HG03060 (cell line): ENCODE measurements at regions not wholly inside any gene's neighbourhood (a gene's known extent, or its start where the extent isn't known, plus 50 kb on each side); places are given as distances from the start of the nearest gene placed in this dataset.

Experiments
- ATAC-seq: cut with Tn5 transposase; IDR thresholded peaks from one replicate; pipeline ENCODE4 v1.9.1; 2021; ENCODE audit warnings: low read depth, moderate number of reproducible peaks; ENCODE audit not compliant: unreplicated experiment

DNA sequence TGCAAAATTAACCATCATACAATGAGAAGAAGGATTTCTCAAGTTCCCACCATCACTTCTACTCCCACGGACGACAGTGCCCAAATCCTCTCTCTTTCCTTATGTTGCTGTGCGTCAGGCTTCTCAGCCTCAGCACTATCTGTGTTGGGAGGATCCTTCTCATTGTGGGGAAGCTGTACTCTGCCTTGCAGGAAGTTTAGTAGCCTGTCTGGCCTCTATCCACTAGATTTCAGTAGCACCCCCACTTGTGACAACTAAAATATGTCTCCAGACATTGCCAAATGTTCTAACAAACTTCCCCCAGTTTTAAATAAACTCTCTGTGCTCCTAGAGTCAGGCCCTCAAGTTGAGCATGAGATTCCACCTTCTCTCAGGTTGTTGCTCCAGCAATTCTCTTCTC lies 545.9 kb upstream of the ZFP42 start:
- ATAC-seq = no peak

DNA sequence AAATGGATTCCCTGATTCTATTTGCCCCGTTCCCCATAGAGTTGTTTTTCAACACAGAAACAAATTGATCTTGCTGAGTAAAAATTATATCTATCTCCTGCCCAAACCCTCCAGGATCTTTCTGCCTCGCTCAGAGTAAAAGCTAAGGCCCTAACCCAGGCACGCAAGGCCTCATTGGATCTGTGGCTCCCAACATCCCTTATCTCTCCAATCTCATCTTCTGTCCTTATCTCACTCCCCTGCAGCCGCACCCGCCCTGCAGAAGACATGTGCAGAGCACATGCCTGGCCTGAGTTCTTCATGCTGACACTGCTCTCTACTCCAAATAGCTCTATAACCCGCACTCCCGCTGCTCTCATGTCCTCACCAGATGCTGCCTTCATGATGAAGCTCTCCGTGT lies 543.8 kb upstream of the ZFP42 start:
- no peak for ATAC-seq

DNA sequence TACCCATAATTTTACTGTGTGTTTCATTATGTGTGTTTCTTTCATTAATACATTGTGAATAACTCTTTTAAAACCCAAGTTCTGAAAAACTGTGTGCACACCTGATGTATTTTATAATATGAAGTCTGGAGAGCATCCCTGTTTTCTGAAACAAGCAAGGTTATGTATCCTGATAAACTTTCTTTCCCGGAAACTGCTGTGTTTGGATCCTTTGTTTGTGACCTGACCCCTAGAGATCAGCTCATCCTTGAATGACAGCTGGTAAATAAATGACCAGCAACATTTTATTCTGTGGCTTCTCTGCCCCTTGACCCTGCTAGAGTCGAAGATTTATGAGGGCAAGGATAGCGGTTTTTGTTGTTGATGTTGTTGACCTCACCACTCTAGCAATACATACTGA lies 535.6 kb upstream of the ZFP42 start:
- no peak for ATAC-seq

DNA sequence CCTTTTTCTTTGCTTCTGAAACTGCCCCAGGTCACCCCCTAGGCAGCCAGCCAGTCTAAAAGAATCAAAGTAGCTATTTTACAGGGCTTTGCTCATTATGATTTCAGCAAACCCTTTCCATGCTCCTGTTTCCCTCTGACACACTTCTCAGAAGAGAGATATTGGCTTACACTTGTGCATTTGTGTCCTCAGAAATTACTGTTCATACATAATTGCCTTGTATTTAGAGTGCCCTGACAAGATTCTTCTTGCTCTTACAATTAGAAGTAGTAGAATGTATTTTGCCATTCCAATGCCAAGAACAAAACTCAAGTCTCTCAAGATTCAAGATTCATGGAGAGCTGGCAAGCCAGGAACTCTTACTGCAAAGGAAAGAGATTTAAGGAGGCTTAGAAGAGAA lies 531.0 kb upstream of the ZFP42 start:
- ATAC-seq = no peak

DNA sequence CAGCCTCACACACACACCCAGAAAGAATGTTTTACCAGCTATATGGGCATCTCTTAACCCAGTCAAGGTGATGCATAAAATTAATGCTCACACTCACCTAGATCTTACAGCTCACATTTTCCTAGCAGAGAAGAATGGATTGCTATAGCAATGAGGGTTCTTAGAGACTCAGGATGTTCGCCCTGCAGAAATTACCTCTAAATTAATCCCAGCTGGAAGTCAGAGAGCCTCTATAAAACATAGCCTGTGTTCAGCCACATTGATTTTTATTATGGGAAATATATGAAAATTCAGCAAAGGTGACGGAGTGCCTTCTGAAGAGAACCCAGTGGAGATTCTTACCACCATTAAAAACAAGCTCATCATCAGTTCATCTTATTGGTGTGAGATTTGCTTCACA lies 528.3 kb upstream of the ZFP42 start:
- no peak for ATAC-seq

DNA sequence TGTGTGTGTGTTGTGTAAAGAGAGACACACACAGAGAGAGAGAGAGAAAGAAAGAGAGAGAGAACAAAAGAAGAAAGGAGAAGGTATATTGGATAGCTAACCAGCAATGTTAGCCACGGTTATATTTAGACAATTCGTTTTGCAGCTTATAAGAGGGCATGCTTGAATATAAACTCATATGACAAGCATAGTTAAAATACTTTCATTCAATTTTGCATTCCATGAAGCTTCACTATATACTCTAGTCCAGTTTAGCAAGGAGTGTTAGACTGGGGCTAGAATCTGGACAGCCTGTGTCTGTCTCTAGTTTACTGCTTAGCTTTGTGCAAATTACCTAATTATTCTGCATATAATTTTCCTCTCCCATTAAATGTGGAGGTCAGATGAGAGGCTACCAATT lies 525.9 kb upstream of the ZFP42 start:
- no peak for ATAC-seq

DNA sequence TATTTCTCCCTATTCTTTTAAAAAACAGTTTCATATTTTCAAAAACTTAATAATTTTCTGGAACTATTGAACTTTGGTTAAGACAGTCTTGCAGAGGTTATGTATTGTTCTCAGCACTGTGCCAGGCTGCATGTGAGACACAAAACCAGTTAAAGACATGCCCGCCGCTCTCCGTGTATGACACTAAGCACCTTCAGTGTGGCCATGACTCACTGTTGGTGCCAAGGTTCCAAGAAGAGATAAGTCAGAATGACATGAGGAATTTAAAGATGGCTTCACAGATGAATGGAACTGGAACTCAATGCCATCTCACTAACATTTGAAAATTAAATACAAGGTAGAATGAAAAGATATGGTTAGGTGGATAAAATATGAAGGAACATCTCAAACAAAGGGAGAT lies 525.5 kb upstream of the ZFP42 start:
- ATAC-seq = no peak

DNA sequence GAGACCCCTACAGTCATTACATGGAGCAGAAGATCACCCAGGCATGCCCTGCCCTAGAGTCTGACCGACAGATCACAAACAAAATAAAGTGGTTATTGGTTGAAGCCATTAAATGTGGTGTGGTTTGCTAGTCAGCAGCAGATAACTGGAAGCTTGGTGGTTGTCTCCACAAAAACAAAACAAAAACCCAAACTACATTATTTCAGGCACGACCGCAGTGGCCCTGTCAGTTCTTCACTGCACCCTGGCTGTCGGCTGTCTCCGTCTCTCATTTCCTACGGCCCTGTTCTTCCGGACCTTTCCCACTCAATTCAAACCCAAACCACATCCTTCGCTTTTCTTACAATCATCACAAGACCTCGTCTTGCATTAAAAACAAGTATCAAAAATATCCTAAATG lies 521.3 kb upstream of the ZFP42 start:
- no peak for ATAC-seq

DNA sequence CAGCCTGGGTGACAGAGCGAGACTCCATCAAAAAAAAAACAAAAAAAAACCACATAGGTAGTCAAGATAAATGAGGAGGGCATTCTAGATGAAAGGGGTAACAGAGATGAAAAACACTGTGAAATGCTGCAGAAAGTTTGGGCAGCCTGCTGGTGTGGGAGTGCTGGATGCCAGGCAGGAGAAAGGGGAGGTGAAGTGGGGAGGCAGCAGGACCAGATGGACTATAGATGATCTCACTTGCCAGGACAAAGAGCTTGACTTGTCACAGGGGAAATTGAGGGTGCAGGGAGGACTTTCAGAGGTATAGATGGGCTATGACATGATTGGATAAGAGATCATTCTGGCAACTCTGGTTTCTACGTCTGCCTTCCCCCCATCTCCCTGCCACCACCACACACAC lies 519.7 kb upstream of the ZFP42 start:
- no peak for ATAC-seq

DNA sequence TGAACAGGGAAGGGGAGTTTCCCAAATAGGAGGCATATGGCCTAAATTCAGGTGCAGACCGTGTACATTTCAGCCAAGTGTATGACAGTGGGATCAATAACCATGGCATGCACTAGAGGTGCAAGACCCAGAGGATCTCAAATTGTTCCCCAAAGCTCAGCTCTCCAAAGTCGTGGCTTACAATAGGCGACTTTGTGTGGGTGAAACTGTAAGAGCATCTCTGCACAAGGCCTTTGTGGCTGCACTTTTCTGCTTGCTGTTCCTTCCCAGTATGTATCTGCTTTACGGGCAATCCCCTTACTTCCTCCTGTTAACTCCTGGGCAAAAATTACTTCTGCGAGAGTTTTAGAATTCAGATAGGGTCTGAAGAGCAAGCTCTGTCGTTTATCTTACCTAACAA lies 518.3 kb upstream of the ZFP42 start:
- ATAC-seq = no peak

DNA sequence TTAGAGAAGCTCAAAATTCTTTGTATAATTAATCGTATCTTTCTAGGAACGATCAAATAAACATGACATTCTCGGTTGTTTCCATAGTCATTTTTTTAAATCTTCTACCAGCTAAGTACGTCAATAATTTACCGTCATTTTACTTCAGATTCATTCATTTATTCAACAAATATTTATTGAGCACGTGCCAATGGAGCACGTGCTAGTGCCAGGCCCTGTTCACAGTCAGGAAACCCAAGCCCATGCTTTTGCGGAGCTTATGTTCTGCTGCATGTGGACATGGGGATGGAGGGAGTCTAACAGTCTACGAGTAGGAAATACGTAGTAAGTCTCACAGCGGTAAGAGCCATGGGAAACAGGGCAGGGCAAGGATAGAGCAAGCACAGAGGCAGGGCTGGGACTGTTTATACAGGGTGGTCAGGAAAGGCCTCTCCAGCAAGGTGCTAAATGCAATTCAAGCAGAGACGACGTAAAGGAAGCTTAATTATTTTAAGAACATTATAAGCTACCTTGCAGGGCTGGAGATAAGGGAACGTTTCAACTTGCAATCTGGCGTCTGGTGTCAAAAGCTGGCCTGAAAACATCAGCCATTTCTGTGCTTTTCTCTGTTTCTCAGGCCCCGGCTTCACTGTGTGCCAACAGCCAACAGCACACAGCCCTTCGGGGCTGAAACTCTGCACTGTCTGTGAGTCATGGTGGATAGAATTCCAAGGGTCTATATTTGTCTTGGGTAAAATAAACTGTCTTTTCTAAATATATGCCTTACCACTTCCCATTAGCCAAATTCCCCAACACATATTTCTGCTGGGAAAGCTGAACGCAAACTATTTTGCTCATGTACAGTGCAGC lies 517.1 kb upstream of the ZFP42 start:
- no peak for ATAC-seq

DNA sequence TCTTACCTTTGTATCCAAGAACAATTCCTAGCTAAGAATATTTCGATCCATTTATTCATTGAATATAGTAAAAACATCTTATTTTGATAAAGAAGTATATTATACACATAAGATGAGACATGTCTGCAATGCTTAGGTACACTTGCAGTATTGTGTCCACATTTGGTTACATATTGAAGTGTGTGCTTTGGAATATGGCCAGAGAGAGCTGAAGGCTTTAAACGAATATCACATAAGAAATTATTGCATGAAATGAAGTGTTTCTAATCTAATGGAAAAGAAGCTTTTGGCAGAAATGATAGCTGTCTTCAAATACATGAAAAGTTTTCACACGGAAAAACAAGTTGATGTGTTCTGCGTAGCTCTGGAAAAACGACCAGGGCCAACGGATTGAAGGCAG lies 516.1 kb upstream of the ZFP42 start:
- ATAC-seq = no peak

DNA sequence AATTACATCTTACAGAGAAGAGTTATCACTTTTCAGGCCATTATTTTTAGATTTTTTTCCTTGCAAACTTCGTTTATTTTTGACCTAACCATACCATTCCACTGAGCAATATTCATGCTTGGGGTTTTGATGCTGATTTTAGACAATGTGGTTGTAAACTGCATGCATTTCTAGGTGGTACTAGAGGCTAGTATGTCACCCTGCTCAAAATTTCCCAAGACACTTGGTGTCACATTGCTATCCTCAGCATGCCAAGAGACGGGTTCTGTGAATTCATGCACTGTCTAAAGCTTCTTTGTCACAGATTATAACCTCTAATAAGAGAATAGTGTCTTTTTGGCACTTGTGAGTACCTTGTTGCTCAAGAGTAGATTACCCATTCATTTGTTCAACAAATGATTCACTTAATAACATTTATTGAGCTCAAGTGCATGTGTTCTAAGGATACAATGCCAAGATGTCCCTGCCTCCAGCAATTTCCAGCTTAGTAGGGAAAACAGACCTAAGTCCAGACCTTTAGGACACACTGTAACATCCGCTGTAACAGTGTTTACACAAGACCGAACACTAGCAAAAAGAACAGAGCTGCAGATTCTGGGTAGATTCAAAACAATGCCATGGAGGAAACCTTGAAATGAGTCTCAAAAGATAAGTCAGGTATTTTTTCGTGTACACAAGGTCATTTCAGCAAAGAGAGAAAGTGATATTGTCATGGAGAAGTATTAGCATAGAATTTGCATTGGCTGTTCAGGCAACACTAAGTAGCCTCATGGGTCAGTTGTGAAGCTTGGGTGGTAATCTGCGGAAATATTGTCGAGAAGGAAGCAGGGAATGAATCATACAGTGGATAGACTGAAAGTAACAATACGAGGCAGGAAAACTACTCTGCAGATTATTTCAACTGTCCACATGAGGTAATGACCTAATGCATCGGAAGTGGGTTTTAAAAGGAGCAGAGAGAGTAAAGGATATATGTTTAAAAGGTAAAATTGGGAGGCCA lies 515.1 kb upstream of the ZFP42 start:
- ATAC-seq = no peak

DNA sequence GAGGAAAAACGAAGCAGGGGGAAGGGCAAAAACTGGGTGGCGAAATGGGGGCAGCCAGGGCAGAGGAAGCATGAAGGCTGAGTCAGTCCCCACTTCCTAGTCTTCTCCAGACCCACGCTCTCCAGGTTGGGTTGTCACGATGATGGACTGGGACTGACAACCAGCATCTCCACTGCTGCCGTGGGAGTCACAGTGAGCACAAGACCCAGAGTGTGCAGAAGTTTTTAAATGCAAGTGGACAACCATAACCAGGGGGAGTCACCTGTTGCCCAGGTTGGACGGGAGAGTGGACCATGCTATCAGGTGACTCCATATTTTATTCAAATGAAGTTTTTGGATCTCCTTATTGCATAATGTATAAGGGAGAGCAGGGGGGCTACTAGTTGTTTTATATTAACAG lies 511.4 kb upstream of the ZFP42 start:
- no peak for ATAC-seq

DNA sequence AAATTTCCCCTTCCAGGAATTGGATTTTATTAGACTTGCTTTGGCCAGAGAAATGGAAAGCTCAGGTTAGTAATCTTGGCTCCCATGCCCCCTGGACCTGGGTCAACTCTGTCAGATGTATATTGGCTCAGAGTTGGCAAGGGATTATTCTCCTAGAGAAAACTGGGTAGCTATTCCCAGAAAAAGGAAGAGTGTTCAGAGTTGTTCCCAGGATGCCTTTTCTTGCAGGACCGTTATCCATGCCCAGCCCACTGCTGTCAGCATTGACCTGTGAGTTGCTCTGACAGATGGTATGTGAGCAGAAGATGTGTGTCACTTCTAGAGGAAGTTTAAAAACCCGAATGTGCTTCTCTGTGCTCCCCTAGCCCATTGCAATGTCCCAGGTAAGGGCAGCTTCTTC lies 509.9 kb upstream of the ZFP42 start:
- no peak for ATAC-seq

DNA sequence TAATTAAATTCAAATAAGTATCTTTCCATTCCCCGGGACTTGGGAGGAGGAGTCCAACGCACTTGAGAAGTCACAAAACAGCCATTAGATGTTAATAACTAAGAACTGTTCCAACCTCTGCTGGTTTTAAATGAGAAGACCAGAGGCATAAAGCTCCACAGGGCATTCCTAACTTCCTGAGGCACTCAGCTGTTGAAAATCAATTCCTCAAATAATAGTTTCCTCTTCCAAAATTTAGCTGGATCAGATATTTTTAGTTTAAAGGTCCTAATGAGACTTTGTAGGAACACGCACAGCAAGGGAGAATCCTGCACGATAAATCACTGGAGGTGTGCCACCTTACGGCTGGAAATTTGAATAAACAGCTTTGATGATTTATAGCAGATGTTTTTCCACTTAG lies 504.3 kb upstream of the ZFP42 start:
- no peak for ATAC-seq

DNA sequence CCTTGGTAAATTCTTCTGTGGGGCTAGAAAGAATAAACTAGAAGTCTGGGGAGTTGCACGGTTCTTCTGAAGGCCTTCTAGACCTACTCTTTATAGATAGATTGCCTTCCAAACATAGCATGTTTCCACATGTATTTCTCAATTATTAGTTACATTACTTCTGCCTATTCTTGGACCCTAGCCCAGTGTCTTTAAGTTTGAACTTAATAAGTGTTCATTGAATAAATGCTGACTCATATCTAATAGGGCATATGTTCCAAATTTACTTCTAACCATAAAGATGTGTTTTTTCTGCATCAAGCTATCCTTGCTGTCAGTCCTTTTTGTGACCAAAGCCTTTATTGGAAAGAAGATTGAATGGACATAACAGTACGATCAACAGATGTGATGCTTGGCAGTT lies 503.6 kb upstream of the ZFP42 start:
- ATAC-seq = no peak

DNA sequence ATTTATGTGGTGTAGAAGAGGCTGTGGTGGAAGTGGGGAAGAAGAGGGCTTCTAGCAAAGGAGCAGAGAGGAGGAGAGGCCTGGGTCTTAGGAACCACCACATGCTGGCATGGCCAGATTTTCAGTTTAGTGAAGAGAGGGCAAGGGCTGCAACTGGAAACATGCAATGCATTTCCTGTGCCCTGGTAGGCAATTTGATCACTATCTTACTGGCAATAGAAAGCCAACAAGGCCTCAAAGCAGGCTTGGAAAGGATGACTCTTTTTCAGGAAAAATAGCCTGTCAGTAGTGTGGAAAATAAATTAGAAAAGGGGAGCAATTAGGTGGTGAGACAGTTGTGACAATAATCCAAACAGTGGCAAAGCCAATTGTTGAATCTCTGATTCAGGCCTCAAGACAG lies 501.9 kb upstream of the ZFP42 start:
- no peak for ATAC-seq

DNA sequence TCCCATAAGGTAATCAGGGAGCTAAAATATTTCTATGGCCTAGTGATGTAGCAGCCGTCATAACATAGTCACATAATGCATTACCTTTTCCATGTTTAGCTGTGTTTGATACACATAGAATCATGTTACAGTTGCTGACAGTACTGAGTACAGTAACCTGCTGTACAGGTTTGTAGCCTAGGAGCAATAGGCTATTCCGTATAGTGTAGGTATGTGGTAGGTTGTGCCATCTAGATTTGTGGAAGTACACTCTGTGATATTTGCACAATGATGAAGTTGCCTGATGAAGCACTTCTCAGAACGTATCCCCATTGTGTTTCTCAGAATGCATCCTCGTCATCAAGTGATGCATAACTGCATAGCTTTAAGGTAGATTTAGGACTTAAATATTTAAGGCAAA lies 495.6 kb upstream of the ZFP42 start:
- ATAC-seq = no peak

DNA sequence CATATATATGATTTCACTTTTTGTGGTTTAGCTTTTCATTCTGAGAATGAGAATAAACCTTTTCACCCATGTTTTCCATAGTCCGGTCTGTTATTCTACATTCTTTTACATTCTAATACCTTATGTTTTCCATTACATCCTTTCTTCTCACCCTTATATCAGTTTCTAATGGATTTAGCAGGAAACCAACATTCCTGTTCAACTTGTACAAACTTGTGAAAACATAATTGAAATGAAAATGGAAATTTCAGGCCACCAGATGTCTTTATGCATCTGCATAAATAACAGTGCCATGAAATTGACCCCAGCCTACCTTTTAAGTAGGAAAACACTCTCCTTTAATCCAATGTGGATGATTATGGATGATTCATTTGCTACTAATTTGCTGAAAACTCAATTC lies 494.8 kb upstream of the ZFP42 start:
- no peak for ATAC-seq

DNA sequence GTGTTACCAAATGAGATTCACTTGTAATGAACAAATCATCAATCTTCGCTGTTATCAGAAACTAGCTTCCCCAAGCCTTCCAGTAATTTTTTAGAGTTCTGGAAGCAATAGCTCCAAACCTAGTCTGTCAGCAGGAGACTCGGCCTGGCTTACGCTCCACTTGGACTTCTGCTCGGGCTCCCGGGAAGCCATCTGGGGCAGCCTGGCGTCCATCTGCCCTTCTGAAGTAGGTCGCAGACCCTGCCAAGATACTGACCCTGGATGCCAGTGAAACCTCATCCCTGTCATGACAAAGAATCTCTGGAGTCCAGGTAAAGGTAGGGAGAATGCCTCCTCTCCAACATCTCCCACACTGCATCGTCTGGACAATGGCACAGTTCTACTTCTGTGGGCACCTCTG lies 493.8 kb upstream of the ZFP42 start:
- no peak for ATAC-seq
